ENCODE measurements at regions not wholly inside any gene's neighbourhood (a gene's known extent, or its start where the extent isn't known, plus 50 kb on each side); places are given as distances from the start of the nearest gene placed in this dataset.
A peak's percentile ranks its signal among the peaks of the same experiment; 100 is the strongest.
"Not testable (repeated sequence)": the region's sequence is repeated elsewhere in the genome, so short reads cannot be mapped to it uniquely, and the experiment has no call there.

DNA sequence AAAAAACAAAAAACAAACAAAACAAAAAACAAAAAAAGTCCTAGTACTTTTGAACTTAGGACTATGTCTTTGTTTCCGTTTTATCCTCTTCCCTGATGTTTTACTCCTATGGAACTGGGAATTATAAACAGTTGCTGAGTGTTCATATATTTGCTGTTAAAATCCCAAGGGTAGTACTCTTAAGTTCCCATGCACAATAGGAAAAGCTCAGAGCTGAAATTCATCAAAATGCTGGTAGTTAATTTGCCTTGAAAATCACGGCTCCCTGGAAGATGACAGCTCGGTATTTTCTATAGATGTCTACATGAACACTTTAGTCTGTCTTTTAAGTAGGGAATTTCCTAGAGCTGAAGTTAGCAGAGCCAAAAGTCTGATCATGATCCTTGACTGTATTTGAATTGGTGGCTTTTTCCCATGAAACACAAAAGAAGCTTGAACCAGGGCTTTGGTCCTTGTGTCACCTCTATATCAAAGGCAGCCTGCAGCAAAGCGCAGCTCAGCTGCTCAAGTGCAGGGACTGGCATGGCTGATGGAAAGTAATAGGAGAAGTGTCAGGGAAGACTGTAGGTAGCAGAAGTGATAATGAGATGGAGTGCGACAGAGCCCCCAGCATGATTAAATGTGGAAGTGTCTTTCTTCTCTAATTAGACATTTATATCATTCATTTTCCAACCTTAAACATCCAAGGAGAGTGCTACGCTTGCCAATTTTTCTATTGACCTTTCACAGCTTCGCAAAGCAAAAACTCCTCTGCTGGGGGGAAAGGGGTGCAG is 310.9 kb downstream of the TRIM36 start:
- in situ Hi-C loops (cut with HindIII; ENCODE audit: low pct_ligation_motif_present, low pct_unique_long_range_greater_than_20kb, low sequenced_read_pairs) = no loop called here
- no peak for DNase-seq

DNA sequence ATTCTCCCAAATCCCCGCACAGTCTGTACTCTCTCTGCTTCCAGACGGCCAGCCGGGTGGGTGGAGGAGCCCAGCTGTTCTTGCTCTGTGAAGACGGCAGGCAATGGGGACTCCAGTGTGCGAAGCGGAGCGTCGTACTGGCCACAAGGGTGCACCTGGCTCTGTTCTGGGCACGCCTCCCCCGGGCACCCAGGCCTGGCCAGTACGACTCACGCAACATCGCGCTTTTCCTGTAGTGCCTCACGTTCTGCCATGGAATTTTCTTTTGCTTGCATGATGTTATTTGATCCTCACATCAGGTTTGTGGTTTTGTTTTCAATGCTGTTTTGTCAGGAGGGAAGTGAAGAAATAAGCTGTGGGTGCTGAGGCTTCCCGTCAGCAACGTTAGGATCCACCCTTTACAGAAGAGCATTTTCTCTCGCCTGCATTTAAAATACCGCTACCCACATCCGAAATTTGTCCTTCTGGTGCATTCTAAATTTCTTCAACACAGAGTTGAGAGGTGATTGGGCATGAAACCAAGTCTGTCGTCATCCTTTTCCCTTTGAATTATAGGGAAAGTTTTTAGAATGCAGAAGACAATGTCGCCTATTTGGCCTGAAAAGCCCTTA is 311.7 kb downstream of the TRIM36 start:
- in situ Hi-C loops (cut with HindIII; ENCODE audit: low pct_ligation_motif_present, low pct_unique_long_range_greater_than_20kb, low sequenced_read_pairs) = no loop called here
- no peak for DNase-seq

GRCh38 chr5:114844711-114845110 is 325.0 kb downstream of the TRIM36 start:
- in situ Hi-C loops (cut with HindIII; ENCODE audit: low pct_ligation_motif_present, low pct_unique_long_range_greater_than_20kb, low sequenced_read_pairs) = not testable (repeated sequence)

DNA sequence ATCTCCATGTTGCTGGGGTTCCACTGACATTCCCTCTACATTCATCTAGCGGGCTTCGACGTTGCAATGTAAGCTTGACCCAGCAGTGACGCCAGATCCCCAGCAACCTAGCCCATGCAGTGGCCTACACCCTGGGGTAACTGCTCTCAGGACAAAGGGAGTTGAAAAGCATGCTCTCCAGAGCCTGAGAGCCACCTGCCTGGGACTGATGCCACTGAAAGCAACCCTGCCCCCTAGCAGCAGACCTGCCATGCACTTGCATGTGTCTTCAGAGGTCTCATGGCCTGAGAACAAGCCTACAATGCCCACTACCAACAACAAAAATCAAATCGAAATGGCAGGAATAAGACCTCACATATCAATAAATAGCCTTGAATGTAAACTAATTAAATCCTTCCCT is 330.3 kb downstream of the TRIM36 start:
- in situ Hi-C loops (cut with HindIII; ENCODE audit: low pct_ligation_motif_present, low pct_unique_long_range_greater_than_20kb, low sequenced_read_pairs) = no loop called here
- DNase-seq = no peak

More at GRCh38 chr5:114844711-114845110, 325.0 kb downstream of the TRIM36 start:
- DNase-seq = not testable (repeated sequence)

DNA sequence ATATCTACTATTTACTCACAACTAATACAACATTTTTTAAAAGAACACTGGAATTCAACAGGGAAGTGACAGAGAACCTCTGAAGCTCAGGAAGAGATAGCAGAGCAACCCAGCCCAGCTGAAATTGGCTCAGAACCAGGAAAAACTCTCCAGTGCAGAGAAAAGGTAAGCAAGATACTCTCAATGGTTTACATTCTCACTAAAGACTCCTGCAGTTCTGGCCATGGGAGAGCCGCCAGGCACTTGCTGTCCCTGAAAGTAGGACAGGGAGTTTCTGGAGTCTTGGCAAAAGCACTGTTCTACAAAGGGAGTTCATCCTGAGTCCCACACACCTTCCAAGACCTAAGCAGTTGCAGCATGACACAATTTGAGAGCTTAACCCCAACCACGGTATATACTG is 330.8 kb downstream of the TRIM36 start:
- in situ Hi-C loops (cut with HindIII; ENCODE audit: low pct_ligation_motif_present, low pct_unique_long_range_greater_than_20kb, low sequenced_read_pairs) = no loop called here

DNA sequence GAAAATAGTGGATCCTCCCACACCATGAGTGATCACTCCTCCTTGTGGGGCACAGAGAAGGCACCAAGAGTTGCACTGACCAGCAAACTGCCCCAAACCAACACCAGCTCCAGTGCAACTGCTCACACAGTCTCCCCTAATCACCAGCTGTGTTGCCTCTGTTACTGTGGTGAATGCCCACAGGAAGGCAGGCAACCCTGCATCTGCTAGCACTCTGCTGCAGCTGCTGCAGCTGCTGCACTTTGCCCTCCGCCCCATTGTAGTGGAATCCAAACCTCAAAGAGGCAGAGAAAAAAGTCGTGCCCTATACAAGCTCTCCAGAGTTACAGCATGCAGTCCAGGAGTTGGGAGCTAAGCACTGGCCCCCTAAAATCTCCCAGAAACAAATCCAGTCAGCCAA is 339.6 kb downstream of the TRIM36 start:
- in situ Hi-C loops (cut with HindIII; ENCODE audit: low pct_ligation_motif_present, low pct_unique_long_range_greater_than_20kb, low sequenced_read_pairs) = no loop called here
- DNase-seq = no peak

More for the DNA sequence above, 330.8 kb downstream of the TRIM36 start:
- DNase-seq = no peak

DNA sequence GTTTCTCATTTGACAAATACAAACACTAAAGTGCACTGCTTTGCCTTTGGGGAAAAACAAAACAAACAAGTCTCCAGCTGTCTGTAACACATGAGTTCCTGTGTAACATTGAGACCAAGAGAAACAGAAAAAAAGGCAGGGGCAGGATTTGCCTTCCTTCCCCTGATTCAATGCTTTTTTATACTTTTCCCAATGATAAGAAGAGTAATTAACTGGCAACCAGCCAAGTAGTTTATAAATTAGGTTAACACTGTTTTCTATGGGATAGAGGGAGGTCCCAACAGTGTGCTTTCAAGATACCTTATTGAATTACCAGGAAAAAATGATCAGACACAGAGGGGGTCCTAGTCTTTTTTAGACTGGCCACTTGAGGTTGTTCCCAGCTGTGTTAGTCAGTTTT is 346.8 kb downstream of the TRIM36 start:
- in situ Hi-C loops (cut with HindIII; ENCODE audit: low pct_ligation_motif_present, low pct_unique_long_range_greater_than_20kb, low sequenced_read_pairs) = no loop called here
- DNase-seq = no peak

DNA sequence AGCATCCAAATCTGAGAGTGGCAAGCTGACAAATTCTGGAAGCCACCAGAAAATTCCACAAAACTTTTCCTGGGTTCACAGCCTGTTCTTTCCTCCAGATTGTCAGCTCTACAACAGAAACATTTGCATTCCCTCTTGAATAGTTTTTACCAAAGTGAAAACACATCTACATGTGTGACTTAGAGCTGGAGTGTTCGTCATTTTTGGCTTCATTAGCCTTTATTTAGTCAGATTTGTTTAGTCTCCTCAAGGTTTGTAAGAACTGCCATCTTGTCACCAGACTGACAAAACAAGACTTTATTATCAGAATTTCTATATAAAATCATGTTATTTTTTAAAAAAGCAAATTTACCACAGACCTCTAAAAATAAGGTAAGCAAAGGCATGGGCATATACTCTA is 347.3 kb downstream of the TRIM36 start:
- in situ Hi-C loops (cut with HindIII; ENCODE audit: low pct_ligation_motif_present, low pct_unique_long_range_greater_than_20kb, low sequenced_read_pairs) = no loop called here
- DNase-seq = no peak

GRCh38 chr5:114790403-114790792 is 379.3 kb downstream of the TRIM36 start:
- DNase-seq = no peak
- in situ Hi-C loops (cut with HindIII; ENCODE audit: low pct_ligation_motif_present, low pct_unique_long_range_greater_than_20kb, low sequenced_read_pairs) = no loop called here

DNA sequence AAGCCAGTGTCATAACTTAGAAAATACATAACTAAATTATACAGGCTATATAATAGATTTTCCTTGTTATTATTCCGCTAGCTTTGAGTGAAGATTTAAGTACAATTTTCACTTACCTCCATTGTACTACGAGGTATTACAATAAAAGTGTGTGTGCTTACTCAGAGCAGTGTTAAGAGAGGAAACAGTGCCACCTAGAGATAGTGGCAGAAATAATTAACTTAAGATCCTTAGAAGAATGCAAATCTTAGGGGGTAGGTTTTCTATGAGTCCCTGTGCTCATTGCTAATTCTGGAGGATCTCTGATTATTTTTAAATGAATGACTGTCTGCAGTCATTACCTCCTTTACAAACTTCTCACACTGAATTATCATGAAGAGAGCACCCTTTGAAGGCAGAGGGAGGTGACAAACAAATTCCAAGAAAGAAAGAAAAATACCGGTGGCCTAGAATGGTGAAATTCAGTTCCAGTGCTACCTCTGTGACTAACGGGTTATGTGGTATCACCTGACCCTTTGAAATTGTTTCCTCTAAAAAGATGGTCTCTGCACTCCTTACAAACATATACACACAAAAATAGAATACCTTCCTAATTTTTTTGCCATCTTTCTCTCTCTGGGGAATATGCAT is 379.8 kb downstream of the TRIM36 start:
- DNase-seq = peak; percentile 32
- in situ Hi-C loops (cut with HindIII; ENCODE audit: low pct_ligation_motif_present, low pct_unique_long_range_greater_than_20kb, low sequenced_read_pairs) = no loop called here

- DNase-seq = no peak
- in situ Hi-C loops (cut with HindIII; ENCODE audit: low pct_ligation_motif_present, low pct_unique_long_range_greater_than_20kb, low sequenced_read_pairs) = no loop called here
Measured at GRCh38 chr5:114782869-114783268, 386.8 kb downstream of the TRIM36 start.

DNA sequence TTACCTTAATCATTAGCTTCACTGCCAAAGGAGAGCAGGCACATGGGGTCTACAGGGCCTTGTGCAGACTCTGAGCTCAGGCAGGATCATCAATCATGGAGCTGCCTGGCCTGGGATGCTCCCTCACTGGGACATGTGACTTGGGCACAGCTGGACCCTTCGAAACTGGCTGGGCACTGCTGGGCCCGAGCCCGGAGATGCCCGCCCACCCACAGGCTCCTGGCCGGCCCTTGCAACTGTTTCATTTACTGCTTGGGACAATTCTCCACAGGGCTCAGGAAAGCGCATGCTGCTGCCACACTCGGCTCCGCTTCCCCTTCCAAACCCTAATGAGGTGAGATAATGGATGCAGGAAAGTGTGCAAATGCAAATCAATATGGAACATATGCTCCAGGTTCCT is 387.5 kb downstream of the TRIM36 start:
- DNase-seq = no peak
- in situ Hi-C loops (cut with HindIII; ENCODE audit: low pct_ligation_motif_present, low pct_unique_long_range_greater_than_20kb, low sequenced_read_pairs) = no loop called here

DNA sequence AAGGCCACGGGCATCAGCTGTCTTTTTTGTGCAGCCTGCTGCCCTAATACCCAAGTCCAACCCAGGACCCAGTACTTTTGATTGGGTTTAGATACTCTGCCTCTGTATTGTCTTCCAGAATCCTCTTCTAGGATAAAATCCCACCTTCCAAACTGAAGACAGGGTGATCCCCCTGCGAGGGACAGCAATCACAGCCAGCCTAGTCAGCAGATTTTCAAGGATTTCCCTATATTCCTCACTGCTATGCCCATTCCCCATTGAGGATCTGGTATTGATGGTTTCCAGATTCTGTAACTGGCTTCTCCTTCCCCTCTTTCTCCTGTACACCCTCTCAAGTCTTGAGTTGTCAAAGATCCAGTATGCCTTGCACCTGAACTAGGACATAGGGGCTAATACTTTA is 389.4 kb downstream of the TRIM36 start:
- no peak for DNase-seq
- in situ Hi-C loops (cut with HindIII; ENCODE audit: low pct_ligation_motif_present, low pct_unique_long_range_greater_than_20kb, low sequenced_read_pairs) = no loop called here

DNA sequence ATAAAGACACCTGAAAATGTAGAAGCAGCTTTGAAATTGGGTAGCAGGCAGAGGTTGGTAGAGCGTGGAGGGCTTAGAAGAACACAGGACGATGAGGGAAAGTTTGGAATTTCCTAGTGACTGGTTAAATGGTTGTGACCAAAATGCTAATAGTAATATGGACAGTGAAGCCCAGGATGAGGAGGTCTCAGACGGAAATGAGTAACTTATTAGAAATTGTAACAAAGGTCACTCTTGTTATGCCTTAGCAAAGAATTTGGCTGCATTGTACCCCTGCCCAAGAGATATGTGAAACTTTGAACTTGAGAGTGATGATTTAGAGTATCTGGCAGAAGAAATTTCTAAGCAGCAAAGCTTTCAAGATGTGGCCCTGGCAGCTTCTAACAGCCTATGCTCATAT is 382.5 kb downstream of the KCNN2 start:
- no peak for DNase-seq
- in situ Hi-C loops (cut with HindIII; ENCODE audit: low pct_ligation_motif_present, low pct_unique_long_range_greater_than_20kb, low sequenced_read_pairs) = no loop called here

GRCh38 chr5:114734238-114734637 is 372.4 kb downstream of the KCNN2 start:
- in situ Hi-C loops (cut with HindIII; ENCODE audit: low pct_ligation_motif_present, low pct_unique_long_range_greater_than_20kb, low sequenced_read_pairs) = no loop called here

DNA sequence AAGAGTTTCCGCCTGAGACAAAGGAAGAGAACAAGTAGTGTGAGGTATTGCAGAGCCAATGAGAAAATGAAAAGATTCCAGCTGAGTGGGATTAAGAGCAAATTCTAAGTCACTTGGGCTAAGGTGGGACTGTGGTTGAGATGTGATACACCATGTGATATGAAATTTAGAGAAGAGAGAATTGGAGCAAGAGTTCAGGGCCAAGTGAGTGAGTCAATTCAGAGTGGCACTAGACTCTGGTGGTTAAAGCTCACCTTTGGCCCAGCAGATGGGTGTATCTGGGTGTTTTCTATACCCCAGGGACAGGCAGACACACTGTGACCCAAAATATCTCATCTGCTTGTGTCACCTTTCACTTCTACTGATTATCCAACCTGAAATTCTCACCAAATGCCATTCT is 368.1 kb downstream of the KCNN2 start:
- DNase-seq = no peak
- in situ Hi-C loops (cut with HindIII; ENCODE audit: low pct_ligation_motif_present, low pct_unique_long_range_greater_than_20kb, low sequenced_read_pairs) = no loop called here

More at GRCh38 chr5:114734238-114734637, 372.4 kb downstream of the KCNN2 start:
- DNase-seq = no peak

DNA sequence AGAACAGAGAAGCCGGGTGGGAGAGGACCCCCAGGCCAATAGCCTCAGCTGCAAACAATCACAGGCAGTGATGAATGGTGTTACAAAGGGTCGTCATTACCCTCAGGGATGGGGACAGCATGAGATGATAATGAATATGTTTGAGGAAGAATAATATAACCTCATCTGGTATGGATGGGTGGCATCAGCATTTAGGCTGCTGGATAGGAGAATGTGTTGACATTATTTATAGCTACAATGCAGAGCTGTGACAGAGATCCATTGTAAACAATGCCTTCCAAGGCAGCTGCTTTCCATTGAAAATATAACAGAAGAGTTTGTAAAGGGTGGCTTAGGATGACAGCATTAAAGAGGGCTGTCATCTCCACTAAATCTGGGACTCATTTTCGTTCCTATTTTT is 365.5 kb downstream of the KCNN2 start:
- in situ Hi-C loops (cut with HindIII; ENCODE audit: low pct_ligation_motif_present, low pct_unique_long_range_greater_than_20kb, low sequenced_read_pairs) = no loop called here
- no peak for DNase-seq

GRCh38 chr5:114726131-114726530 is 364.3 kb downstream of the KCNN2 start:
- in situ Hi-C loops (cut with HindIII; ENCODE audit: low pct_ligation_motif_present, low pct_unique_long_range_greater_than_20kb, low sequenced_read_pairs) = no loop called here
- no peak for DNase-seq

GRCh38 chr5:114719268-114719667 is 357.4 kb downstream of the KCNN2 start:
- in situ Hi-C loops (cut with HindIII; ENCODE audit: low pct_ligation_motif_present, low pct_unique_long_range_greater_than_20kb, low sequenced_read_pairs) = no loop called here
- DNase-seq = no peak

- DNase-seq = no peak
- in situ Hi-C loops (cut with HindIII; ENCODE audit: low pct_ligation_motif_present, low pct_unique_long_range_greater_than_20kb, low sequenced_read_pairs) = no loop called here
Measured at GRCh38 chr5:114716955-114717354, 355.1 kb downstream of the KCNN2 start.
